ENCODE measurements at regions not wholly inside any gene's neighbourhood (a gene's known extent, or its start where the extent isn't known, plus 50 kb on each side); places are given as distances from the start of the nearest gene placed in this dataset.

- intact Hi-C loops (cut with DNase I), result no loop called here
- TF ChIP-seq, protein P1, sequence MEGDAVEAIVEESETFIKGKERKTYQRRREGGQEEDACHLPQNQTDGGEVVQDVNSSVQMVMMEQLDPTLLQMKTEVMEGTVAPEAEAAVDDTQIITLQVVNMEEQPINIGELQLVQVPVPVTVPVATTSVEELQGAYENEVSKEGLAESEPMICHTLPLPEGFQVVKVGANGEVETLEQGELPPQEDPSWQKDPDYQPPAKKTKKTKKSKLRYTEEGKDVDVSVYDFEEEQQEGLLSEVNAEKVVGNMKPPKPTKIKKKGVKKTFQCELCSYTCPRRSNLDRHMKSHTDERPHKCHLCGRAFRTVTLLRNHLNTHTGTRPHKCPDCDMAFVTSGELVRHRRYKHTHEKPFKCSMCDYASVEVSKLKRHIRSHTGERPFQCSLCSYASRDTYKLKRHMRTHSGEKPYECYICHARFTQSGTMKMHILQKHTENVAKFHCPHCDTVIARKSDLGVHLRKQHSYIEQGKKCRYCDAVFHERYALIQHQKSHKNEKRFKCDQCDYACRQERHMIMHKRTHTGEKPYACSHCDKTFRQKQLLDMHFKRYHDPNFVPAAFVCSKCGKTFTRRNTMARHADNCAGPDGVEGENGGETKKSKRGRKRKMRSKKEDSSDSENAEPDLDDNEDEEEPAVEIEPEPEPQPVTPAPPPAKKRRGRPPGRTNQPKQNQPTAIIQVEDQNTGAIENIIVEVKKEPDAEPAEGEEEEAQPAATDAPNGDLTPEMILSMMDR (IDR thresholded peaks at IDR 0.05; ENCODE audit: borderline replicate concordance, extremely low read depth, insufficient read depth), result no peak
- Histone ChIP-seq H3K9ac (ENCODE audit: low read length in 3 of 3) (no peak overlapping the region), H3K27me3 (ENCODE audit: control insufficient read depth, insufficient read depth, low read length) (no peaks in the 10 kb centered on the region), H3K36me3 (ENCODE audit: control insufficient read depth in 2 of 3, insufficient read depth in 3 of 3, low read length in 3 of 3) (no peaks in the 10 kb centered on the region), H3K4me1 (ENCODE audit: control insufficient read depth in 2 of 3, insufficient read depth in 2 of 3, low read depth in 1 of 3, low read length in 3 of 3) (no peaks in the 10 kb centered on the region), H3K27ac (ENCODE audit: low read depth in 2 of 2, low read length in 2 of 2) (no peak overlapping the region), H3K4me3 (ENCODE audit: low read length in 3 of 3) (no peak overlapping the region), H3K9me3 (ENCODE audit: control insufficient read depth in 2 of 3, insufficient read depth in 1 of 3, low read length in 3 of 3) (peaks cover 0 to 6% (median 0%) of the 10 kb centered on the region in 3 donors)
- FAIRE-seq, result no peak
- no peak for DNase-seq
Measured at GRCh38 chr1:56240400-56240799, 339.0 kb downstream of the PLPP3 start.

- Histone ChIP-seq H3K4me3 (ENCODE audit: low read length in 3 of 3) (no peak overlapping the region), H3K27me3 (ENCODE audit: control insufficient read depth, insufficient read depth, low read length) (no peaks in the 10 kb centered on the region), H3K36me3 (ENCODE audit: control insufficient read depth in 2 of 3, insufficient read depth in 3 of 3, low read length in 3 of 3) (no peaks in the 10 kb centered on the region), H3K9me3 (ENCODE audit: control insufficient read depth in 2 of 3, insufficient read depth in 1 of 3, low read length in 3 of 3) (peaks cover 0 to 6% (median 0%) of the 10 kb centered on the region in 3 donors), H3K27ac (ENCODE audit: low read depth in 2 of 2, low read length in 2 of 2) (no peak overlapping the region), H3K4me1 (ENCODE audit: control insufficient read depth in 2 of 3, insufficient read depth in 2 of 3, low read depth in 1 of 3, low read length in 3 of 3) (no peaks in the 10 kb centered on the region), H3K9ac (ENCODE audit: low read length in 3 of 3) (no peak overlapping the region)
- DNase-seq (no peak), FAIRE-seq (no peak)
- TF ChIP-seq, protein P1 (IDR thresholded peaks at IDR 0.05; ENCODE audit: borderline replicate concordance, extremely low read depth, insufficient read depth), result no peak
- intact Hi-C loops (cut with DNase I), result no loop called here
Measured at GRCh38 chr1:56237491-56238064, 341.8 kb downstream of the PLPP3 start.

DNA sequence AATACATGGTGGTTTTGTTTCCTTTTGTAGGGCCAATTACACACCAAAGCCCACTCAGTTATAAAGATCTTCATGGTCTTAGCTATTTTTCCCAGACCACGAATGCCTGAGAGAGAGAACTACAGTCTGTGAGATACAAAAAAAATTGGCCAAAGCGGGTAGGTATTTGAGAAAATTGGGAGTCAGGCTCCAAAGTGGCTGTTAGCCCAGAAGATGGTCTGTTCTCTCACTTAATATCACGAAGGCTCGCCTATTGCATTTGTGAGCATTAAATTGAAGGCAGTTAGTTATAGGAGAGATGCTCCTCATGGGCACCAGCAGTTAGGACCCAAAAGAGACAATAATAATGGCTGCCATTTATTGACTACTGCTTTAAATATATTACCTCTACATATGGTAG, 342.7 kb downstream of the PLPP3 start:
- no peaks in the 10 kb centered on the region for H3K4me1 ChIP-seq (ENCODE audit: control insufficient read depth in 2 of 3, insufficient read depth in 2 of 3, low read depth in 1 of 3, low read length in 3 of 3)
- FAIRE-seq (no peak), DNase-seq (no peak)
- H3K4me3 ChIP-seq (ENCODE audit: low read length in 3 of 3), result no peak overlapping the region
- H3K27ac ChIP-seq (ENCODE audit: low read depth in 2 of 2, low read length in 2 of 2), result no peak overlapping the region
- H3K36me3 ChIP-seq (ENCODE audit: control insufficient read depth in 2 of 3, insufficient read depth in 3 of 3, low read length in 3 of 3), result no peaks in the 10 kb centered on the region
- no peaks in the 10 kb centered on the region for H3K27me3 ChIP-seq (ENCODE audit: control insufficient read depth, insufficient read depth, low read length)
- no peak overlapping the region for H3K9ac ChIP-seq (ENCODE audit: low read length in 3 of 3)
- peaks cover 0 to 4% (median 0%) of the 10 kb centered on the region in 3 donors for H3K9me3 ChIP-seq (ENCODE audit: control insufficient read depth in 2 of 3, insufficient read depth in 1 of 3, low read length in 3 of 3)
- TF ChIP-seq, protein P1 (IDR thresholded peaks at IDR 0.05; ENCODE audit: borderline replicate concordance, extremely low read depth, insufficient read depth), result no peak
- intact Hi-C loops (cut with DNase I), result no loop called here

Measured in kidney (tissue), 13 donors.